OCI-LY1 (cell line): ENCODE measurements at regions not wholly inside any gene's neighbourhood (a gene's known extent, or its start where the extent isn't known, plus 50 kb on each side); places are given as distances from the start of the nearest gene placed in this dataset.

Experiments used
- H2AFZ ChIP-seq: fragments of 200-600 bp; sonication (generic), shearing (Covaris generic); 2 replicates; pipeline ENCODE4 v1.6.0; 2014; ENCODE audit warnings: antibody characterized with exemption, mild to moderate bottlenecking, low read length
- H3F3A ChIP-seq: fragments of 200-600 bp; sonication (generic), shearing (Covaris generic); 2 replicates; pipeline ENCODE4 v1.6.0; 2014; ENCODE audit warnings: mild to moderate bottlenecking, antibody characterized with exemption, low read length, moderate library complexity; ENCODE audit not compliant: insufficient read depth
- H3K27ac ChIP-seq: fragments of 200-600 bp; sonication (generic); 2 replicates; pipeline ENCODE4 v1.5.1; 2014; ENCODE audit warnings: low read length, mixed run types, mild to moderate bottlenecking, low read depth; ENCODE audit not compliant: poor library complexity, severe bottlenecking
- H3K27me3 ChIP-seq: fragments of 200-600 bp; sonication (generic); 2 replicates; pipeline ENCODE4 v1.6.0; 2014; ENCODE audit warnings: antibody characterized with exemption, mild to moderate bottlenecking, low read length, moderate library complexity; ENCODE audit not compliant: insufficient read depth
- H3K36me3 ChIP-seq: fragments of 200-600 bp; sonication (generic); 2 replicates; pipeline ENCODE4 v1.6.1; 2014; ENCODE audit warnings: mild to moderate bottlenecking, antibody characterized with exemption, low read length, moderate library complexity, mixed read lengths; ENCODE audit not compliant: insufficient read depth
- H3K4me1 ChIP-seq: fragments of 200-600 bp; sonication (generic); 2 replicates; pipeline ENCODE4 v1.5.1; 2014; ENCODE audit warnings: mild to moderate bottlenecking, low read length, moderate library complexity; ENCODE audit not compliant: insufficient read depth, severe bottlenecking
- H3K4me2 ChIP-seq: fragments of 200-600 bp; sonication (generic), shearing (Covaris generic); 2 replicates; pipeline ENCODE4 v1.6.1; 2014; ENCODE audit warnings: low read length
- H3K4me3 ChIP-seq: fragments of 200-600 bp; sonication (generic); 2 replicates; pipeline ENCODE4 v1.5.1; 2014; ENCODE audit warnings: low read length, low read depth, mild to moderate bottlenecking, mixed read lengths; ENCODE audit not compliant: poor library complexity, severe bottlenecking
- H3K79me2 ChIP-seq: fragments of 200-600 bp; shearing (Covaris generic); 2 replicates; pipeline ENCODE4 v1.6.1; 2016; ENCODE audit warnings: mixed run types, low read length, mixed read lengths; ENCODE audit not compliant: insufficient read depth
- H3K9ac ChIP-seq: fragments of 200-600 bp; sonication (generic), shearing (Covaris generic); 2 replicates; pipeline ENCODE4 v1.6.1; 2014; ENCODE audit warnings: mild to moderate bottlenecking, low read length, mixed read lengths
- H3K9me2 ChIP-seq: fragments of 200-600 bp; sonication (generic), shearing (Covaris generic); 2 replicates; pipeline ENCODE4 v1.6.1; 2014; ENCODE audit warnings: low read depth, mild to moderate bottlenecking, low read length, mixed read lengths
- H3K9me3 ChIP-seq: fragments of 200-600 bp; shearing (Covaris generic); 2 replicates; pipeline ENCODE4 v1.6.1; 2014; ENCODE audit warnings: low read length, mixed read lengths
- H4K20me1 ChIP-seq: fragments of 200-600 bp; sonication (generic), shearing (Covaris generic); 2 replicates; pipeline ENCODE4 v1.6.0; 2016; ENCODE audit warnings: mild to moderate bottlenecking, low read length; ENCODE audit not compliant: insufficient read depth
- EZH2 ChIP-seq: fragments of 200-600 bp; sonication (generic), shearing (Covaris generic); IDR thresholded peaks from 2 replicates; pipeline ENCODE4 v1.8.0; 2017; ENCODE audit warnings: borderline replicate concordance, mixed run types, mild to moderate bottlenecking, antibody characterized with exemption, low read length, moderate library complexity, mixed read lengths
- TF ChIP-seq, protein P1 (sequence below): fragments of 200-600 bp; sonication (generic), shearing (Covaris generic); IDR thresholded peaks from 2 replicates; pipeline ENCODE4 v1.5.1; 2017; ENCODE audit warnings: mild to moderate bottlenecking, antibody characterized with exemption, low read length, moderate library complexity, mixed read lengths

DNA sequence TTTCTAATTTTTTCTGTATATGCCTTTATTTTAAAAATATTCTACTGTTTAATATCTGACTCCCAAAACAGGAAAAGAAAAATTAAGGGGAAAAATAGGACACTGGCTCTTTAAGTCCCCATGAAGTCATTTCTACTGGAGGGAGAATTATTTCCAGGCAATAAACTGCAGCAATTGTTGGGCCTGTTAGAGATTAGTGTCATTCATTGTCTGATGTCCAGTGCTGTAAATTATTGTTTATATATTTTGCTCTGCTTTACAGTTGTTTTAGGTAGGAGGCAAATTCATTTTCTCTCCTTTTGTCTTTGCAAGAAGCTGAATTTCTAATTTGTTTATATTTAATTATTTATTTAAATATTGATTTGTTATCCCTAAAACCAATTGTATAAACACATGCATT lies 906.0 kb upstream of the CDH10 start:
- Histone ChIP-seq H3K9me2 (no peaks in the 10 kb centered on the region), H3K4me3 (no peak overlapping the region), H4K20me1 (no peaks in the 10 kb centered on the region), H3K4me2 (no peak overlapping the region), H3K9me3 (no peaks in the 10 kb centered on the region), H3K9ac (no peak overlapping the region), H3F3A (no peaks in the 10 kb centered on the region), H3K36me3 (no peaks in the 10 kb centered on the region), H3K4me1 (no peaks in the 10 kb centered on the region), H3K79me2 (no peaks in the 10 kb centered on the region), H3K27ac (no peak overlapping the region), H2AFZ (no peak overlapping the region), H3K27me3 (no peaks in the 10 kb centered on the region)
- TF ChIP-seq, protein P1, sequence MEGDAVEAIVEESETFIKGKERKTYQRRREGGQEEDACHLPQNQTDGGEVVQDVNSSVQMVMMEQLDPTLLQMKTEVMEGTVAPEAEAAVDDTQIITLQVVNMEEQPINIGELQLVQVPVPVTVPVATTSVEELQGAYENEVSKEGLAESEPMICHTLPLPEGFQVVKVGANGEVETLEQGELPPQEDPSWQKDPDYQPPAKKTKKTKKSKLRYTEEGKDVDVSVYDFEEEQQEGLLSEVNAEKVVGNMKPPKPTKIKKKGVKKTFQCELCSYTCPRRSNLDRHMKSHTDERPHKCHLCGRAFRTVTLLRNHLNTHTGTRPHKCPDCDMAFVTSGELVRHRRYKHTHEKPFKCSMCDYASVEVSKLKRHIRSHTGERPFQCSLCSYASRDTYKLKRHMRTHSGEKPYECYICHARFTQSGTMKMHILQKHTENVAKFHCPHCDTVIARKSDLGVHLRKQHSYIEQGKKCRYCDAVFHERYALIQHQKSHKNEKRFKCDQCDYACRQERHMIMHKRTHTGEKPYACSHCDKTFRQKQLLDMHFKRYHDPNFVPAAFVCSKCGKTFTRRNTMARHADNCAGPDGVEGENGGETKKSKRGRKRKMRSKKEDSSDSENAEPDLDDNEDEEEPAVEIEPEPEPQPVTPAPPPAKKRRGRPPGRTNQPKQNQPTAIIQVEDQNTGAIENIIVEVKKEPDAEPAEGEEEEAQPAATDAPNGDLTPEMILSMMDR, result no peak
- TF ChIP-seq EZH2, result no peak

- Histone ChIP-seq H3K9me3 (no peaks in the 10 kb centered on the region), H3K79me2 (no peaks in the 10 kb centered on the region), H3K27me3 (no peaks in the 10 kb centered on the region), H3K4me3 (no peak overlapping the region), H2AFZ (no peak overlapping the region), H3K9me2 (no peaks in the 10 kb centered on the region), H3K36me3 (no peaks in the 10 kb centered on the region), H3K4me2 (no peak overlapping the region), H4K20me1 (no peaks in the 10 kb centered on the region), H3K4me1 (no peaks in the 10 kb centered on the region), H3K27ac (no peak overlapping the region), H3F3A (no peaks in the 10 kb centered on the region), H3K9ac (no peak overlapping the region)
- TF ChIP-seq, protein P1, result peak; percentile 65; the same call in 1 of the 2 replicates
- TF ChIP-seq EZH2, result no peak
Observed at GRCh38 chr5:25544652-25545249, 900.0 kb upstream of the CDH10 start.

- Histone ChIP-seq H3K9me2 (no peaks in the 10 kb centered on the region), H3K27ac (no peak overlapping the region), H3K9me3 (no peaks in the 10 kb centered on the region), H3K79me2 (no peaks in the 10 kb centered on the region), H3K27me3 (no peaks in the 10 kb centered on the region), H3K4me3 (no peak overlapping the region), H3K9ac (no peak overlapping the region), H3K4me1 (no peaks in the 10 kb centered on the region), H3F3A (no peaks in the 10 kb centered on the region), H4K20me1 (no peaks in the 10 kb centered on the region), H3K4me2 (no peak overlapping the region), H2AFZ (no peak overlapping the region), H3K36me3 (no peaks in the 10 kb centered on the region)
- TF ChIP-seq, protein P1, result no peak
- TF ChIP-seq EZH2, result no peak
Observed at GRCh38 chr5:25540628-25541027, 895.9 kb upstream of the CDH10 start.
